Stimulated activated CD8-positive, alpha-beta memory T cell treated with anti-CD3 and anti-CD28 coated beads, Interleukin-12 subunit alpha, Interleukin-12 subunit beta, amount 100 ng/mL, for 1 hour (primary cell): ENCODE measurements at regions not wholly inside any gene's neighbourhood (a gene's known extent, or its start where the extent isn't known, plus 50 kb on each side); places are given as distances from the start of the nearest gene placed in this dataset.
"Not testable (repeated sequence)": the region's sequence is repeated elsewhere in the genome, so short reads cannot be mapped to it uniquely, and the experiment has no call there.

Experiments
- DNase-seq: peaks from one replicate; pipeline ENCODE4 v3.0.0-alpha.2; 2020; ENCODE audit warnings: low read depth

GRCh38 chr6:147674099-147674498 is 165.6 kb downstream of the SAMD5 start:
- DNase-seq = no peak

- DNase-seq = no peak
Measured at GRCh38 chr6:147674794-147675193, 166.3 kb downstream of the SAMD5 start.

- DNase-seq = no peak
Measured at GRCh38 chr6:147675281-147675680, 166.8 kb downstream of the SAMD5 start.

GRCh38 chr6:147676495-147677199 is 168.2 kb downstream of the SAMD5 start:
- no peak for DNase-seq

GRCh38 chr6:147677647-147678046 is 169.2 kb downstream of the SAMD5 start:
- no peak for DNase-seq

- DNase-seq = no peak
Measured at GRCh38 chr6:147678253-147678652, 169.8 kb downstream of the SAMD5 start.

GRCh38 chr6:147684906-147685305 is 176.4 kb downstream of the SAMD5 start:
- DNase-seq = no peak

- no peak for DNase-seq
Measured at GRCh38 chr6:147689398-147689797, 180.9 kb downstream of the SAMD5 start.

- DNase-seq = no peak
Measured at GRCh38 chr6:147691446-147691845, 183.0 kb downstream of the SAMD5 start.

- DNase-seq = no peak
Measured at GRCh38 chr6:147693181-147693580, 184.7 kb downstream of the SAMD5 start.

GRCh38 chr6:147694556-147694955 is 186.1 kb downstream of the SAMD5 start:
- not testable (repeated sequence) for DNase-seq

- DNase-seq = no peak
Measured at GRCh38 chr6:147695819-147696218, 187.3 kb downstream of the SAMD5 start.

GRCh38 chr6:147699140-147699539 is 190.7 kb downstream of the SAMD5 start:
- no peak for DNase-seq

GRCh38 chr6:147699637-147700036 is 191.1 kb downstream of the SAMD5 start:
- DNase-seq = no peak

- DNase-seq = no peak
Measured at GRCh38 chr6:147700436-147701209, 192.1 kb downstream of the SAMD5 start.

GRCh38 chr6:147704691-147705090 is 196.2 kb downstream of the SAMD5 start:
- DNase-seq = no peak

- no peak for DNase-seq
Measured at GRCh38 chr6:147707524-147707923, 199.0 kb downstream of the SAMD5 start.

GRCh38 chr6:147708170-147708569 is 199.7 kb downstream of the SAMD5 start:
- no peak for DNase-seq

- no peak for DNase-seq
Measured at GRCh38 chr6:147709396-147710272, 201.1 kb downstream of the SAMD5 start.

- no peak for DNase-seq
Measured at GRCh38 chr6:147710890-147711289, 202.4 kb downstream of the SAMD5 start.

GRCh38 chr6:147711476-147711875 is 203.0 kb downstream of the SAMD5 start:
- no peak for DNase-seq

GRCh38 chr6:147712841-147713240 is 204.4 kb downstream of the SAMD5 start:
- DNase-seq = no peak

- DNase-seq = no peak
Measured at GRCh38 chr6:147715035-147715434, 206.5 kb downstream of the SAMD5 start.
